ENCODE measurements at regions not wholly inside any gene's neighbourhood (a gene's known extent, or its start where the extent isn't known, plus 50 kb on each side); places are given as distances from the start of the nearest gene placed in this dataset.

DNA sequence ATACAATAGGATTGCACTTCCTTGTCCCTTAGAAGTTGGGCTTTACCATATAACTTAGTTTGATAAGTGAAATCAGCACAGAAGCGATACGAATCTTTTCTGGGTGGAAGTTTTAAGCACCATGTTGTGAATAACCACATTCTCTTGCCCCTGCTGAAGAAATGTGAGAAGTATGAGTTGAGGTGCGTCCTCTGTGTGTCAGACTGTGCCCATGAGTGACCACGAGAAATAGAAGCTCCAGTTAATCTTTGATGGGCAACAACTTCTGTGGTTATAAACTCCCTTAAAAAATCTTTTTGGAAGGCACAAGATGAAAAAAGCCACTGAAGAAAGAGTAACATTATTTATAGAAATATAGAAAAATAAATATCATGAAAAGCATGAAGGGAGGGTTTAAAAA is 668.2 kb downstream of the DTWD2 start:
- ChIA-PET CTCF (no interaction called here), POLR2A (no interaction called here)
- no peak for DNase-seq
- no peak for ATAC-seq
- no peaks in the 10 kb centered on the region for H3K4me1 Mint-ChIP-seq (ENCODE audit: low read depth)
- intact Hi-C loops (cut with micrococcal nuclease), result no loop called here
- TF ChIP-seq, protein P1, sequence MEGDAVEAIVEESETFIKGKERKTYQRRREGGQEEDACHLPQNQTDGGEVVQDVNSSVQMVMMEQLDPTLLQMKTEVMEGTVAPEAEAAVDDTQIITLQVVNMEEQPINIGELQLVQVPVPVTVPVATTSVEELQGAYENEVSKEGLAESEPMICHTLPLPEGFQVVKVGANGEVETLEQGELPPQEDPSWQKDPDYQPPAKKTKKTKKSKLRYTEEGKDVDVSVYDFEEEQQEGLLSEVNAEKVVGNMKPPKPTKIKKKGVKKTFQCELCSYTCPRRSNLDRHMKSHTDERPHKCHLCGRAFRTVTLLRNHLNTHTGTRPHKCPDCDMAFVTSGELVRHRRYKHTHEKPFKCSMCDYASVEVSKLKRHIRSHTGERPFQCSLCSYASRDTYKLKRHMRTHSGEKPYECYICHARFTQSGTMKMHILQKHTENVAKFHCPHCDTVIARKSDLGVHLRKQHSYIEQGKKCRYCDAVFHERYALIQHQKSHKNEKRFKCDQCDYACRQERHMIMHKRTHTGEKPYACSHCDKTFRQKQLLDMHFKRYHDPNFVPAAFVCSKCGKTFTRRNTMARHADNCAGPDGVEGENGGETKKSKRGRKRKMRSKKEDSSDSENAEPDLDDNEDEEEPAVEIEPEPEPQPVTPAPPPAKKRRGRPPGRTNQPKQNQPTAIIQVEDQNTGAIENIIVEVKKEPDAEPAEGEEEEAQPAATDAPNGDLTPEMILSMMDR (IDR thresholded peaks at IDR 0.05), result no peak
- H3K4me3 Mint-ChIP-seq, result no peak overlapping the region
- peaks cover 7% of the 10 kb centered on the region for H3K9me3 Mint-ChIP-seq
- H3K36me3 Mint-ChIP-seq (ENCODE audit: low read depth), result no peaks in the 10 kb centered on the region
- H3K27me3 Mint-ChIP-seq, result no peaks in the 10 kb centered on the region
- no peak overlapping the region for H3K27ac Mint-ChIP-seq

DNA sequence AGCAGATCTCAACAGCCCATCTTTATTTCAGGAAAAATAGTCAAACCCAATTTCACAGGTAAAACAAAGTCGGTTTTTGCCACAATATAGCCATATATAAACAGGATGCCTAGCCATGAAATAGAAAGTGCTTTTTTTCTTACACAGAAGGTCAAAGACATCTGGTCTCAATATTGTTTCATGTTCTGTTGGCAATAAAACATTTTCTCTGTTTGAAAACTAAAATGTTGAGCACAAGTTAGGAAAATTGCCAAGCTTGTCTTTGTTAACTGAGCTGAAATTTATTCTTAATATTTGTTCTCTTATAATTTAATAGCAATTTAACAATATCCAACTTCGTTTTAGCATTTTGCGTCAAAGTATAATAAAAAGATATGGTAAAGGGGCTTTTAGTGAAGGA is 673.4 kb downstream of the DTWD2 start:
- Mint-ChIP-seq H3K27me3 (no peaks in the 10 kb centered on the region), H3K4me3 (no peak overlapping the region), H3K36me3 (ENCODE audit: low read depth) (no peaks in the 10 kb centered on the region), H3K4me1 (ENCODE audit: low read depth) (no peaks in the 10 kb centered on the region), H3K9me3 (no peaks in the 10 kb centered on the region), H3K27ac (no peak overlapping the region)
- TF ChIP-seq, protein P1 (IDR thresholded peaks at IDR 0.05), result no peak
- intact Hi-C loops (cut with micrococcal nuclease), result no loop called here
- ATAC-seq (no peak), DNase-seq (no peak)
- CTCF ChIA-PET, result no interaction called here
- POLR2A ChIA-PET, result no interaction called here

DNA sequence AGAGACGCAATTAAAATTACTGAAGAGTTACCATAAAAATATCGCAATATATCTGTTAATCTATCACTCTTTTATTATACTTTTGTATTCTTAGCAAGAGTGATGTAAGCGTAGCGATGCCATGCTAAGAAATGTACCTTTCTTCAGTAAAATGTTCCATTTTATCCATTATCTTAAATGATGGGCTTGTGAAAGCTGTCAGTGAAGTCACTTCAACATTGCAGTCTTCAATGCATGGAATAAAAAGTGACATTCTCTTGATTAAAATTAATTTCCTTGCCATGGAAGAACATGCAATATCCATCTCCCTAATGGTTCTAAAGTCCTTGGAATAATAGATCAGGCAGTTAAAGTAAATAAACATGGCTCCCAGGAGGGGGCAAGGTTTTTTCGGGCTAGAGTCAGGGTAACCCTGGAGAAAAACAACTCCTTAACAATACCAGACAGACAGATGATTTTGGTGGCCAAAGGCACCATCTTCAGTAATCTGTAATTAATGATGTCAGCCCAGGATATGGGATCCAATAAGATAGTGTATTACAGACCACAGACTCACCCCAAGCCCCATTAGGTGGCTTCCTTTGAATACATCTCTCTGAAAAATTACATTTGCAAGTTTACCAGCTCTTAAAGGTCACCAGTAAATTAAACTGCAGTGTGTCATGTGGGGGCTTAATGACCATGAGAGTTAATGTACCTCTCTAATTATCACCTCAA is 677.1 kb downstream of the DTWD2 start:
- TF ChIP-seq, protein P1 (IDR thresholded peaks at IDR 0.05), result no peak
- ATAC-seq, result no peak
- H3K4me1 Mint-ChIP-seq (ENCODE audit: low read depth), result no peaks in the 10 kb centered on the region
- H3K36me3 Mint-ChIP-seq (ENCODE audit: low read depth), result no peaks in the 10 kb centered on the region
- POLR2A ChIA-PET, result no interaction called here
- DNase-seq, result no peak
- peaks cover 1% of the 10 kb centered on the region for H3K9me3 Mint-ChIP-seq
- CTCF ChIA-PET, result no interaction called here
- H3K27me3 Mint-ChIP-seq, result no peaks in the 10 kb centered on the region
- intact Hi-C loops (cut with micrococcal nuclease), result no loop called here
- no peak overlapping the region for H3K27ac Mint-ChIP-seq
- no peak overlapping the region for H3K4me3 Mint-ChIP-seq

DNA sequence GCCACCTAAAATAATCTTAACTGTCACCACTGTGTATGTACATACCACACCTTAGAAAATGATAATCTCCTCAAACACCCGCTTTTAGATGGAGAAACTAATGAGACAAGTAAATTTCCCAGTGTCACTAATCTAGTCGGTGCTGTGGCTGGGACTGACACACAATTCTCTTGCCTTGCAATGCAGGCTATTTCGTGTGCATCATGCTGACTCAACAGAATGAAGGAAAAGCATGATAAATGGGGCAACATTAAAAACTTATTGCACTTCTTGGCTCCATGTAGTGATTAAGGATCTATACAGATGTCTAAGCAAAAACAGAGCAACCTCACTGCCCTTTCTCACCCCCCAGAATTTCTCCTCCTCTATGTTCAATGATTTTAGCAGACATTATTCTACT is 677.9 kb downstream of the DTWD2 start:
- intact Hi-C loops (cut with micrococcal nuclease), result no loop called here
- Mint-ChIP-seq H3K4me1 (ENCODE audit: low read depth) (no peaks in the 10 kb centered on the region), H3K27me3 (no peaks in the 10 kb centered on the region), H3K4me3 (no peak overlapping the region), H3K27ac (no peak overlapping the region), H3K9me3 (peaks cover 2% of the 10 kb centered on the region), H3K36me3 (ENCODE audit: low read depth) (no peaks in the 10 kb centered on the region)
- no peak for ATAC-seq
- no peak for DNase-seq
- ChIA-PET POLR2A (no interaction called here), CTCF (no interaction called here)
- TF ChIP-seq, protein P1 (IDR thresholded peaks at IDR 0.05), result no peak

DNA sequence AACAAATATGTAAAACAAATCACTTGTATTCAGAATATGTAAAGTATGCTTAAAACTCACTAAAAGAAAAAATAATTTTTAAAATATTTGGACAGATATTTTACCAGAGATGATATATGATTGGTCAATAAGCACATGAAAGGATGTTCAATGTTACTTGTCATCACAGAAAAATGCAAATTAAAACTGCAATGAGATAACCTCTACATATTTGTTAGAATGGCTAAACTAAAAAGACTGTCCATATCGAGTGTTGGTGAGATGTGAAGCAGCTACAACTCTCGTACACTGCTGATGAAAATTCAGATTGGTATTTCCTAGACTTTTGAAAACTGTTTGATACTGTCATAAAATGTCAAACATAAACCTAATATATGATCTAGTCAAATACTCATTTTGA is 685.1 kb downstream of the DTWD2 start:
- Mint-ChIP-seq H3K4me3 (no peak overlapping the region), H3K36me3 (ENCODE audit: low read depth) (no peaks in the 10 kb centered on the region), H3K4me1 (ENCODE audit: low read depth) (no peaks in the 10 kb centered on the region), H3K27me3 (no peaks in the 10 kb centered on the region), H3K27ac (no peak overlapping the region), H3K9me3 (peaks cover 2% of the 10 kb centered on the region)
- TF ChIP-seq, protein P1 (IDR thresholded peaks at IDR 0.05), result no peak
- ATAC-seq, result no peak
- CTCF ChIA-PET, result no interaction called here
- no peak for DNase-seq
- POLR2A ChIA-PET, result no interaction called here
- intact Hi-C loops (cut with micrococcal nuclease), result no loop called here
